GM18517 (cell line): ENCODE measurements at regions not wholly inside any gene's neighbourhood (a gene's known extent, or its start where the extent isn't known, plus 50 kb on each side); places are given as distances from the start of the nearest gene placed in this dataset.

Experiments
- ATAC-seq: cut with Tn5 transposase; IDR thresholded peaks from one replicate; pipeline ENCODE4 v1.9.1; 2021; ENCODE audit warnings: mild to moderate bottlenecking, moderate library complexity; ENCODE audit not compliant: unreplicated experiment

DNA sequence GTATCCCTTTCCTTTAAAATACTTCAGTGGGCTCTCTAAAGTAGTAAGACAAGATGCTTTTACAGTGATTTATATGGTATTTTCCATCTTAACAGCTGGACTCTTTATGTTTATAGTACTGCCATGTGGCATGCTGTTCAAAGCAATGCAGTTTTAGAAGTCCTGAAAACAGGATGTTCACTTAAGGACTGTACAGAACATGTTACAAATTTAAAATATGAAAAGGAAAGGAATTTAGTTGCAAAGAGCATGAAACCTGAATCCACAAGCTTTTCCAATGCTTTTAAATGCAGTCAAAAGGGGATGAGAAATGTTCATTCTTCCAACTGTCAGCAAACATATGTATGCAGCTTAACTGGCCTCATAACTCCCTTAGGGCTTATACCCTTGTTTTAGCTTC is 580.2 kb downstream of the EFNA5 start:
- ATAC-seq: no peak

DNA sequence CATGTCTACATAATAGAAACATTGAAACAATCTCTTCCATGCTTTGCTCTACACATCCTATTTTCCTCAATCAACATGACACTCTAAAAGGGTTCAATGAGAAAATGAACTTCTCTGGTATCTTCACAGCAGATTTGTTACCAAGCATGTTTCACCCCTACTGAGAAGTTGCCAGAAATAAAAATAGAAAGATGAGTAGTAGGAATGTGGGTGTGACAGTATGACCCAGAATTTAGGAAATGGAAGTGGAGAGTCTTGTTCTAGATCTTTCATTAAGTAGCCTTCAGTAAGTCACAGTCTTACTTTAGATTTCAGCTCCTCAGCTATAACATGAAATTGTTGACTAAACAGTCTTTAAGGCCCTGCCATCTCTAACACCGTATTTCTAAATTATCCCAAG is 581.8 kb downstream of the EFNA5 start:
- no peak for ATAC-seq

DNA sequence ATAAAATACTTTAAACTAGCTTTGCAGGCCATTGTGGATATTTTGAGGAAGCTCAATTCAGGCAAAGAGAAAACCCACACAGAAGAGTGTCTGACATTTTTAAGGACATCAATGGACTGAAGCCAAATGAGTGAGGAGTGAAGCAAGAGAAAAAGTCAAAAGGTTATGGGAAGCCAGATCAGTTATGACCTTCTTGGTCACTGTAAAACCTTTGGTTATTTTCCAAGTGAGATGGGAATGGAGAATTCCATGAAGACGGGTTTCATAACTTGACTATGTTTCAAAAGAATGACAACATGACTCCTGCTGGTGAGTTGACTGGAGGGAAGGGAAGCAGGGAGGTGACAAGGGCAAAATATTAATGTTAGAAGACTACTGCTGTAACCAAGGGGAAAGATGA is 585.2 kb downstream of the EFNA5 start:
- ATAC-seq: no peak

DNA sequence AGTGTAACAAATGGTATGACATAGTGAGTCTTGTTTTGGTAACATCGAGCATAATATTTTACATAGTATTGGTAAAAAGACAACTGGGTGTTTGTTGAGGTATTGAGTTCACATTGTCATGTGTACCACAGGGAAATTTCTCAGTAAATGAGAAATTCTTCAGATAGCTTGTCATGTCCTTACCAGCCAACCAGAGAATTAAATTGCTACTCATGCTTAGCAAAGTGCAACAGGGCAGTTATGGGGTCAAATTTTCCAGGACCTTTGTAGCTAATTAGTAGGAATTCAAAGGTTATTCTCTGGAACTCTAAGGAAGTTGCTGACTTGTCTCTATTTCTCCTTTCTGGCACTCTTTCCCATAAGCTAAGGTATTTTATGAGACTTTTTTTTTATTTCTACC is 595.7 kb downstream of the EFNA5 start:
- ATAC-seq: no peak

DNA sequence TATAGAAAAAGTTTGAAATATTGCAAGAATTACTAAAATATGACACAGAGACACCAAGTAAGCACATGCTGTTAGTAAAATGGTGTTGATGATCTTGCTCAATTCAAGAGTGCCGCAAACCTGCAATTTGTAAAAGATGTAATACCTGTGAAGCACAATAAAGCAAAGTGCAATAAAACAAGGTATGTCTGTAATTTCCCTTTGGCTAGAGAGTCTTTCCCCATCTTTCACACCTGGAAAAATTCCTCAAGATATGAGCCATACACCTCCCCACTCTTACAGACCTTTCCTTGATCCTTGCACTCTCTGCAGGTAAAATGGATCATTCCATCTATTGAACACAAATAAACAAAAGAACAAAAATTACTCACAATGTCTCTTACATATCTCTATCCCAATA is 597.8 kb downstream of the EFNA5 start:
- no peak for ATAC-seq

DNA sequence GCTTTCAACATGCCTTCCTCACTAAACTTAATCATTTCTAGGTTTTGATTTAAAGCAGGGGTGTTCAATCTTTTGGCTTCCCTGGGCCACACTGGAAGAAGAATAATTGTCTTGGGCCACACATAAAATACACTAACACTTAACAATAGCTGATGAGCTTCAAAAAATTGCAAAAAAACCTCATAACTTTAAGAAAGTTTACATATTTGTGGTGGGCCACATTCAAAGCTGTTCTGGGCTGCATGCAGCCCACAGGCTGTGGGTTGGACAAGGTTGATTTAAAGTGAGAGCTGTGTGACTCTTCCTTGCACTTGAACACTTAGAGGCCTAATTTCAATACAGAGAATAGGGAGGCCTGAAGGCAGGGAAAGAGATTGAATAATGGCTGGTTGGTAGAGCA is 598.3 kb downstream of the EFNA5 start:
- ATAC-seq: no peak

DNA sequence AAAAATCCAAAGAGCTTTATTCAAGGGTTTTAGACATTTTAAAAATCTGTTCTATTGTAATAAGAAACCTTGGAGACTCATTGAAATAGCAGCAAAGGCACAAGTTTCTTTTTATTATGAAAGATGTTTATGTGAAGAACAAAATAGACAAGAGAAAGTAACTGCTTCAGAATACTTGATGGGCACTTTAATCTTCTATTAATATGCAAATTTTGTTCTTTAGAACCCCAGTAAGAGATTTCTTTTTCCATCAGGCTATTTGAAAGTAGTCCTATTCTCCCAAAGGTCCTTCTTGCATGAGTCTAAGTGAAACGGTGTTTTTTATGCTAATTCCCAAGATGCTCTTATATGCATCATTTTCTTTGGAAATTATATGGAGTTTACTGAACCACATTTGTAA is 602.0 kb downstream of the EFNA5 start:
- no peak for ATAC-seq

DNA sequence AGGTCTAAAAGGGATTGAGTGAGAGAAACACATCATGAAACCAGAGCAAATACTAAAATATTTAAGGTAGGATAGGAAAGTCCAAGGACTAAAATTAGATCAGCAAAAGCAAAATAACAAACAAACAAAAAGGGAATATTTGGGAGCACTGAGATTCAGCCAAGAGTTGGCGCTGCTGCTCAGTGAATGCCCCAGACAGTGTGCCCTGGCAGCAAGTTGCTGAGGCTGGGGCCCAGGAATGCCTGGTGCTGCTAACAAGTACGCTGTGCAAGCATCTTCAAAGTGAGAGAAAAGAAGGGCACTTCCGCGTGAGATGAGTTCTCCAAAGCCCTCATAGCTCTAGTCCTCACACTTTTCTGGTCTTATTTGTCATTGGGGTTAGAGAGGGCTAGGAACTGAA is 603.3 kb downstream of the EFNA5 start:
- ATAC-seq: no peak

DNA sequence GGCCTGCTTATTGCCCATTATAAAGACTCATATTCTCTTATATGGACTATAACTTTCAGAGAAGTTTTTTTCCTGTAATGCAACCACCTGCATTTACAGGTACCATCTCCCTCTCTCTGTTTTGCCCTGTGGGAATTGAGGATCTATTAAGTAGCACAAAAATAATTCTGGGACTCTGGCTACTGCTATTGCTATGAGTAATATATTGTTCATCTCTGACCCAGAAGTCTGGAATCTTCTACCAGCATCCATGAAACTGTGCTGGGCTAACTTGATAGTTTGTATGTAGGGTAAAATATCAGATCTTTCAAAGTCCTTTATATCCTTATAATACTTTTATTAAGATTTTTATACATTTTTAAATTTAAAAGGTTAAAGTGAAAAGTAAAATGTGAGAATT is 607.2 kb downstream of the EFNA5 start:
- ATAC-seq: no peak

DNA sequence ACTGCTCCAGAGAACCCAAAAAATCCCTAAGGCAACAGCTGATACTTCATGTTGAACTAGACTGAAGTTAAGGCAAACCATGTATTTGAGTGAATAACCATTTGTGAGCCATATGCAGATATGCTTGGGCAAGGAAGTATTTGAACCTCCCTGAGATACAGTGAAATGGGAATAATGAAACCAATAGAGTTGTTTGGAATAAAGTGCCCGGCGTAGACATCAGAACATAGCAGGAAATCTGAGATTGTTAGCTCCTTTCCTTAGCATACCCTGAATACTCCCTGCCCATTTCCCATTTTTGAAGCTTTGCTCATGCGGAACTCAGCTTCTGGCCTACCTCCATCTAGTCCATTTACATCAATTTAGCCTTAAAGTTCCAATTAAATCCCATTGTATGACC is 611.9 kb downstream of the EFNA5 start:
- ATAC-seq: no peak

DNA sequence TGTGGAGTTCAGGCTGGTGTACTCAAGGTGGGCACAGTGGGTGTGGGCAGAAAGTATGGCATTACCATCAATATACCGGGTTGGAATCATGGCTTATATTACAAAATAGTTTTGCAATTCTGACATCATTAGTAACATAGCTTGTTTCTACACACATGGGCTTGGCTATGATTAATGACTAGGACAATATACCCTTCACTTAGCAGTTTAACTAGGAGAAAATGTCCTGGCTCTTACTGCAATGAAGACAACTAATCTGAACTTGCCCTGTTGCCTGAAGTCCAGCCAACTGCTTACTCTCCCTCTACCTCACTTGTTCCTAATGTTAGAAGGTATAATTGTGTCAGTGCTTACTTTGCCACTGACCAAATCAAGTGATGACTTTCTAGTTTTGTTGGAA is 612.5 kb downstream of the EFNA5 start:
- no peak for ATAC-seq

DNA sequence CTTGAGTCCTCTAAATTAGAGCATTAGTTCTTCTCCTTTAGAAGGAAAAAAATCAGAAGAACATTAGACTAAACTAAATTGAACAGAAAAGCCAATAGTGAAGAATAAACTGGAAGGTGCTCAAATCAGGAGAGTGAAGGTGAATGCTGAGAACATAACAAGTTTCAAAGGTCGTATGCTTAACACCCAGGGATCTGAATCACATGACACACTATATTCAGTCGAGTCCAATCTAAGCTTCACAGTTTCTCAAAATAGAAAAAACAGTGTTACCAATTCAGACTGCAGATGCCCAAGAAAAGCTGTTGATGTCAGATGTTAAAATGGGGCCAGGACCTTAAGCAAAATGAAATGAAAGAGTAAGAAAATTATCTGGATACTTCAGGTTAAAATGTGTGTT is 614.5 kb downstream of the EFNA5 start:
- no peak for ATAC-seq

DNA sequence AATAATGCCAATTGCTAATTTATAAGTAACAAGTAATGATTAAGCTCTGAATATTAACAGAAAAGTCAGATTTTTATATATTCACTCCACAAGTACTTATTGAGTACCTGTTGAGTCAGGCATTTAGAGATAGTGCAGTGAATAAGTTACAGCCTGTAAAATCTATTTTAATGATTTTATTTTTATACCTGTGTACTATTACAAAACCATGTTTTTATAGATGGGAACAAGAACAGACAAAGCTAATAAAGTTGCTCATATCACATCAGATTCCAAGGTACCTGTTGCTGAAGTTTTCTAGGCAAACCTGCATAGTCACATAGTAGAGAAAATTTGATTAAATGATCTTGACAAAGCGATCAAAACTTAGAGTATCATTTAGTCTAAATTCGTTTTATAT is 623.7 kb downstream of the EFNA5 start:
- no peak for ATAC-seq

DNA sequence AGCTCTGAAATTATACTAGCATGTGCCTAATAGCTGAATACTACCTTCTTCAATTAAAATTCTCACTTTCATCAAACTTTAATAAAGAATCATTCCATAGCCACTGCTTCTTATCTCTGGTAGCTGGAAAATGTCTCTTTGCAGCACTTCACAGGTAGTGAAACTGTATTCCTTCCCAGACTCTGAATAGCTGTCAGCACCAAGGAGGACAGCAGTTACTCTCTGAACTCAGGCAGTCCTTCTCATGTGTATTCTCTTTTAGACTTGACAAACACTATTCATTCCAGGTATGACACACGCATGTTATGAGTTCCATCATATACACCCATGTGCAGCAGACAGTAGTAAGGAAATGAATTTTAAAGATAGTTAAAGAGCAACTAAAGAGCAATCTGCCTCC is 627.1 kb downstream of the EFNA5 start:
- no peak for ATAC-seq

DNA sequence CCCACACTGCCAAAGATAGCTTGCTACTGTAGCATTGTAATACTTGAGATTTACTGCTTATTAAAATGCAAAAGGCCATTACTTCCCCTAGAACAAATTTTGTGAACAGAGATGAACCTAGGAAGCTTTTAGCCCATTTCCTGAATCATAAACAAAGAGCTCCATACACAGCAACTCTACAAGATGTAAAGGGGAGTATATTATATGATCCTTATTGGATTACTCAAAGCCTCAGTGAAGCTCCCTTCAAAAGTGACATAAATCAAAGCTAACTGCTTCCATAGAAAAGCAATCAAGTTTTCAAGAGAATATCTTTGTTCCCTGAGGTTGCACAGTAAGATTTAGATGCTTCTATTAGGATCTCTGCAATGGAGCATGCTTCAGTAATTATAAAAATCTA is 629.8 kb downstream of the EFNA5 start:
- no peak for ATAC-seq

DNA sequence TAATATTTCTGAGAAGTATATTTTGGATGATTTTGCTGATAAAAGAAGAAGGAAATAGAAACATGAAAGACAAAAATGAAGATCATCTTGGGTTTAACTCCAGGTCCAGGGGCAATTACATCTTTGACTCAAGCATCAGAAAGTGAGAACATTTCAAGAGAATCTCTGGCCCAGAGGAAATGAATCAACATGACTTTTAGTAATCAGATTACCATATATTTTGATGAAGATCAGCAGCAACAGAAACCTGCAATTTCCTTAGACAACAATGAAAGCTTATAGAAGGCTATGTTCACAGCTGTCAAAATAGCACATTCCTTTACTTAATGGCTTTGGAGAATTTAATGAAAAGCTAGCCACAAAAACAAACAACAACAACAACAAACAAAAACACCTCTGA is 638.1 kb downstream of the EFNA5 start:
- no peak for ATAC-seq

DNA sequence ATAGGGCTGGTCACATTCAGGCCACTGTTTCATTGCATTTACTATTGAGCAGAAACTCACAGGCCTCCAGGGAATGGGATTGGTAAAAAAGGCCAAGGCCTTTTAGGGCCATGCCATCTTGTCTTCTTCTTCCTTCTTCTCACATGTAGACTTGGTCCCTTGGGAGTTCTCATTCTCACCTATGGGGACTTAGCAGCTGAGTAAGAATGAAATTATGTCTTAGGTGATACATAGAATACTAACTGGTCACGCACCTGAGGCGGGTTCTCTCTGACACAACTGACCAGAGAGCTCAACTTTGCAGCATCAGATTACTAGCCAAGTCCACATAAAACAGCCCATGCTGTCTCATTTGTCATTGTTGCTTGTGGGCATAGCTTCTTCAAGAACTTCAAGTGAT is 641.8 kb downstream of the EFNA5 start:
- ATAC-seq: no peak

DNA sequence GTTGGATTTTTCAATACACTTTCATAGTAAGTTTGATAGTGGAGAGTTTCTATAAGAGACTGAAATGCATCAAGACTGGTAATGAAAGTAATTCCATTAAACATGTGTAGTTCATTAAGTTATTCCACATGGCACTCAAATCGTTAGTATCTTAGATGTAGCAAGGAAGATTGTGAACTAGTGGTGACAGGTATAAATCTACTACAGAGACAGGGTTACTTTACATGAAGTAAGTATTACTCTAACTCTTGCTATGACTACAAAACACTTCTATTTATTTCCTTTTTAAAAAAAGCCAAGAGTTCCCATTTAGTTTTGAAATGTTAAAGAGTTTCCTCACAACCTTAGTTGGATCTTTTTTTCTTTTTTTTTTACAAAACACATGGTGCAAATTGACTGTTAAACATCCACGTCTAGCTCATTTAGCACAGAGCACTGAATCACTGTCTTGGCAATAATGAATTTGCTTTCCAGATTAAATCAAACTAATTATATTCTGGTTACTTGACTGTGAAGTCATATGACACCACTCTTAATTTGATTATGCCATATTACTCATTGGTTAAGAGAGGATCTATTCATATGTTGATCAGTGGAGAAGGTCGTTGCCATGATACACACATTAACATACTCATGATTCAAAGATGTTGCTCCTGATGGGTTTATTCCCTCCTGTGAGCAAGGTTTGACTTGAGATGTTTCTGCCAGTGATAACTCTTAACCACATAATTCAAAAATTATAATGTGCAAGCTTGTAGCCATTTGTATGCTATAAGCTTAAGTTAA is 644.8 kb downstream of the EFNA5 start:
- no peak for ATAC-seq

DNA sequence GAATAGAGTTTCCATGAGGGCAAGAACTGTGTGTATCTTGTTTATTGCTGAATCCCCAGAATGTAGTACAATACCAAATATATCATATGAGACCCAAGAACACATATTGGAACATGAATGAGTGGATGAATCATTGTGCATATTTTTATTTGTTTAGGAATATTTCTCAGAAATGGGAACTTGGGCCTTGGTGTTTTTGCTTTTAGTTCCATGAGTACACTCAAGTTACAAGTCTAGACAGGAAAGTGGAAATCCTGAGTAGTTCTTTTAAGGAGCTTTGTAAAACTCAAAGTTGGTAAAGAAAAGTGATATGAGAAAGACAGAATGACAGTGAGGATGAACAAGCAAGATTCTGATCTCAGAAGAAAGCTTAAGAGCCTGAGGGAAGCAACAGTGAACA is 647.0 kb downstream of the EFNA5 start:
- no peak for ATAC-seq

DNA sequence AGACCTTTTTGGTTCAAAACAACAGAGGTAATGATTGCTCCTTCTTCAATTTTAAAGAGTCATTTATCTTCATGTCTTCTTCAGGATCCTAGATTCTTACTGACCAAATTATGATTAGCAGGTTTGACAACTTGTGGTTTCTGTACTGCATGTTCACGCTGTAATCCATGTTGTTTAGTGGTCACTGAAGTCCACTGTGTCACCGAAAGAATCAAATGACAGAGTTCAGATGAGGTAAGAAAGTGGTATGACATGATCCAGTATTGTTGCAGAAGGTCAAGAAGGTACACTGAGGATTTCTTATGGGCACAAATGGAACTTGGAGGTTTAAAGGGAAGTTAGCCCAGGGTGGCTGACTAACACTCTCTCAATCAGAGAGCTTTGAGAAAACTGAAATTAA is 649.2 kb downstream of the EFNA5 start:
- no peak for ATAC-seq

DNA sequence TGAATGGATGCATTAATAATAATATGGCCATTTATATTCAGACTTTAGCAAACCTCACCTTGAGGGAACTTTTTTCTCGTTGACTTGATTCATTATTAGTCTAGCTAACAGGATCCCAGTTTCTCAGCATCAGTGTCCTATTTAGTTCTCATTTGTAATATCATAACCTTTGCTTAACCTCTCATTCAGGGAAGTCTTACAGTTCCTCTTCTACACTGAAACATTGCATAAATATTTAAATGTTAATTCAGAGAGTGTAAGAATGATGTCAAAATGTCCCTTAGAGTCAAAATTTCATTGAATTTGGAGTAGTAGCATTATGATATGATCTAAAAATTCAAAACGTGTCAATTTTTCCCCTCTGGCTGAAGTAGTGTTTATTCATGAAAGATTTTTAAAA is 650.1 kb downstream of the EFNA5 start:
- ATAC-seq: no peak

DNA sequence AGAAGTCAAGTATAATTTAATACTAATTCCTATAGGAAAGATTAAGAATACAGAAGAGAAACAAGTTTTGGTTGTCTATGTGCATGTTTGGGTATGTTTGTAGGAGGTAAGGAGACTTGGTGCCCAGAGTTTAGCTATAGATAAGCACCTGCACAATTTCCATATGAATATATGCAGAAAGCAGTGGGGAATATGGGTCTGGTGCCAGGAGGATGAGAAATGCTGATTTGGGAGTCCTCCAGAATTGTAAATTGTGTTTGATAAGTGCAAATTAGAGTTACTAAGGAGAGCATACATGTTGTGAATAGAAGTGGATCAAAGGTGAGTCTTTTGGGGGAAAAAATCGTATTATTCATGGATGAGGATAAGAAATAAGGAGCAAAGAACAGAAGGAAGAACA is 653.1 kb downstream of the EFNA5 start:
- ATAC-seq: no peak

DNA sequence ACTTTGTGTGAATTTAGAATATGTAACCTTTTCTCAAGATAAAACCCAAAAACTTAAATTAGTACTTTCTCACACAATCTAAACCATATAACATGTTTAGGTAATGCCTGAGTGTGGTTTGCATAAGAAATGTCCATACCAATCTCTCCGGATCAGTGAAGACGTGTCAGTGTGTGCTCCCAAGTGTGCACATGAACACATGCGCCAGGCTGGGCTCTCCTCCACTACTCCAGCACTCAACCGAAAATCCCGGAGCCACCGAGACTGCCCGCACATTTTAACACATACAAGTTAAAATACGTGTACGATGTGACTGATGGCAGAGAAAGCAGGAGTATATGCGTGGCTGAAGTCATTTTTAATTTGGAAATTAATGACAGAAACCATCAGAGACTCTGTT is 658.4 kb downstream of the EFNA5 start:
- no peak for ATAC-seq
